H9 (cell line): ENCODE measurements at regions not wholly inside any gene's neighbourhood (a gene's known extent, or its start where the extent isn't known, plus 50 kb on each side); places are given as distances from the start of the nearest gene placed in this dataset.
A peak's percentile ranks its signal among the peaks of the same experiment; 100 is the strongest.

ENCODE experiments used
- DNase-seq: peaks from one replicate; pipeline ENCODE4 v3.0.0-alpha.2; 2017
- H2AFZ ChIP-seq: one replicate; pipeline ENCODE4 v1.6.1; 2013; ENCODE audit warnings: mild to moderate bottlenecking, low read length, control low read depth, moderate library complexity
- H2AK5ac ChIP-seq: 2 replicates; pipeline ENCODE4 v1.6.1; 2013; ENCODE audit warnings: low read length, control low read depth, mixed read lengths; ENCODE audit not compliant: insufficient read length
- H2BK120ac ChIP-seq: one replicate; pipeline ENCODE4 v1.6.1; 2013; ENCODE audit warnings: low read depth, mild to moderate bottlenecking, low read length, control low read depth, inconsistent platforms; ENCODE audit not compliant: poor library complexity, severe bottlenecking
- H2BK12ac ChIP-seq: 2 replicates; pipeline ENCODE4 v1.6.1; 2013; ENCODE audit warnings: low read length, control low read depth, mixed read lengths, low read depth; ENCODE audit not compliant: insufficient read length
- H2BK15ac ChIP-seq: 2 replicates; pipeline ENCODE4 v1.6.1; 2013; ENCODE audit warnings: low read depth, low read length, control low read depth
- H2BK20ac ChIP-seq: one replicate; pipeline ENCODE4 v1.6.1; 2013; ENCODE audit warnings: low read depth, mild to moderate bottlenecking, low read length, control low read depth, inconsistent platforms; ENCODE audit not compliant: poor library complexity, severe bottlenecking
- H2BK5ac ChIP-seq: 2 replicates; pipeline ENCODE4 v1.6.1; 2013; ENCODE audit warnings: low read length, control low read depth, mixed read lengths; ENCODE audit not compliant: insufficient read length
- H3K14ac ChIP-seq: 2 replicates; pipeline ENCODE4 v1.6.1; 2013; ENCODE audit warnings: low read length, control low read depth; ENCODE audit not compliant: insufficient read depth
- H3K18ac ChIP-seq: 2 replicates; pipeline ENCODE4 v1.6.1; 2013; ENCODE audit warnings: low read depth, mild to moderate bottlenecking, mixed read lengths, low read length, control low read depth; ENCODE audit not compliant: insufficient read length
- H3K23ac ChIP-seq: 2 replicates; pipeline ENCODE4 v1.6.1; 2013; ENCODE audit warnings: low read length, control low read depth, mixed read lengths, low read depth; ENCODE audit not compliant: insufficient read length
- H3K23me2 ChIP-seq: 2 replicates; pipeline ENCODE4 v1.6.1; 2013; ENCODE audit warnings: low read depth, mild to moderate bottlenecking, mixed read lengths, low read length, control low read depth; ENCODE audit not compliant: insufficient read length, poor library complexity, severe bottlenecking
- H3K27ac ChIP-seq: 2 replicates; pipeline ENCODE4 v1.5.1; 2013; ENCODE audit warnings: low read length, control low read depth, mixed read lengths, low read depth; ENCODE audit not compliant: insufficient read length
- H3K27me3 ChIP-seq: 2 replicates; pipeline ENCODE4 v1.6.1; 2013; ENCODE audit warnings: low read length, control low read depth, inconsistent platforms; ENCODE audit not compliant: insufficient read depth
- H3K4ac ChIP-seq: 2 replicates; pipeline ENCODE4 v1.6.1; 2013; ENCODE audit warnings: low read depth, mild to moderate bottlenecking, control low read depth, inconsistent platforms, low read length, moderate library complexity
- H3K4me1 ChIP-seq: 2 replicates; pipeline ENCODE4 v1.6.1; 2013; ENCODE audit warnings: low read length, control low read depth, inconsistent platforms; ENCODE audit not compliant: insufficient read depth
- H3K4me2 ChIP-seq: 2 replicates; pipeline ENCODE4 v1.6.1; 2013; ENCODE audit warnings: low read length, control low read depth, mixed read lengths; ENCODE audit not compliant: insufficient read length, insufficient read depth
- H3K56ac ChIP-seq: 2 replicates; pipeline ENCODE4 v1.6.1; 2013; ENCODE audit warnings: low read depth, mild to moderate bottlenecking, mixed read lengths, low read length, control low read depth; ENCODE audit not compliant: insufficient read length
- H3K79me1 ChIP-seq: 2 replicates; pipeline ENCODE4 v1.6.1; 2013; ENCODE audit warnings: low read depth, mild to moderate bottlenecking, moderate library complexity, low read length, control low read depth, inconsistent platforms; ENCODE audit not compliant: insufficient read depth, poor library complexity, severe bottlenecking
- H3K79me2 ChIP-seq: 2 replicates; pipeline ENCODE4 v1.6.1; 2013; ENCODE audit warnings: low read length, control low read depth, inconsistent platforms; ENCODE audit not compliant: insufficient read depth
- H3K9ac ChIP-seq: 2 replicates; pipeline ENCODE4 v1.6.1; 2013; ENCODE audit warnings: low read length, control low read depth, mixed read lengths; ENCODE audit not compliant: insufficient read length; ENCODE audit errors: extremely low read depth
- H3K9me3 ChIP-seq: one replicate; pipeline ENCODE4 v1.6.1; 2013; ENCODE audit warnings: low read depth, low read length, inconsistent platforms; ENCODE audit not compliant: control insufficient read depth
- H3T11ph ChIP-seq: one replicate; pipeline ENCODE4 v1.6.1; 2013; ENCODE audit warnings: mild to moderate bottlenecking, low read length, control low read depth, inconsistent platforms
- H4K20me1 ChIP-seq: one replicate; pipeline ENCODE4 v1.6.1; 2013; ENCODE audit not compliant: control insufficient read depth, insufficient read length, insufficient read depth
- H4K5ac ChIP-seq: 2 replicates; pipeline ENCODE4 v1.6.1; 2013; ENCODE audit warnings: low read depth, mild to moderate bottlenecking, mixed read lengths, low read length, control low read depth; ENCODE audit not compliant: insufficient read length
- H4K8ac ChIP-seq: replicated peaks from 2 replicates; pipeline ENCODE4 v1.6.1; 2013; ENCODE audit warnings: low read length, control low read depth, mixed read lengths, low read depth; ENCODE audit not compliant: insufficient read length
- H4K91ac ChIP-seq: 2 replicates; pipeline ENCODE4 v1.6.1; 2013; ENCODE audit warnings: low read depth, mild to moderate bottlenecking, moderate library complexity, mixed read lengths, low read length, control low read depth; ENCODE audit not compliant: insufficient read length
- H3K27ac Mint-ChIP-seq, 3 experiments: 2 replicates in 2 of 3; 3 replicates in 1 of 3; pipeline ENCODE4 v1.8.0; 2020 to 2021; ENCODE audit warnings: mixed read lengths in 3 of 3, mild to moderate bottlenecking in 1 of 3, moderate library complexity in 1 of 3
- H3K27me3 Mint-ChIP-seq: 2 replicates; pipeline ENCODE4 v1.8.0; 2021; ENCODE audit warnings: low read depth, mild to moderate bottlenecking, moderate library complexity, mixed read lengths
- H3K36me3 Mint-ChIP-seq, 3 experiments: 2 replicates in 2 of 3; 3 replicates in 1 of 3; pipeline ENCODE4 v1.8.0; 2020 to 2021; ENCODE audit warnings: low read depth in 3 of 3, mixed read lengths in 3 of 3; ENCODE audit not compliant: insufficient read depth in 1 of 3
- H3K4me1 Mint-ChIP-seq, 2 experiments: 2 replicates each; pipeline ENCODE4 v1.8.0; 2020; ENCODE audit warnings: mixed read lengths in 2 of 2
- H3K4me3 Mint-ChIP-seq, 2 experiments: 2 replicates in 1 of 2; 3 replicates in 1 of 2; pipeline ENCODE4 v1.8.0; 2020 to 2021; ENCODE audit warnings: mild to moderate bottlenecking in 2 of 2, mixed read lengths in 2 of 2, moderate library complexity in 1 of 2
- H3K9me3 Mint-ChIP-seq, 2 experiments: 2 replicates in 1 of 2; 3 replicates in 1 of 2; pipeline ENCODE4 v1.8.0; 2020; ENCODE audit warnings: mild to moderate bottlenecking in 2 of 2, mixed read lengths in 2 of 2, moderate library complexity in 1 of 2
- TF ChIP-seq, protein P1 (sequence below): fragments of 200-600 bp; sonication (generic); conservative IDR thresholded peaks from 3 replicates; pipeline ENCODE4 v1.8.0; 2021; ENCODE audit warnings: antibody characterized with exemption, mild to moderate bottlenecking

DNA sequence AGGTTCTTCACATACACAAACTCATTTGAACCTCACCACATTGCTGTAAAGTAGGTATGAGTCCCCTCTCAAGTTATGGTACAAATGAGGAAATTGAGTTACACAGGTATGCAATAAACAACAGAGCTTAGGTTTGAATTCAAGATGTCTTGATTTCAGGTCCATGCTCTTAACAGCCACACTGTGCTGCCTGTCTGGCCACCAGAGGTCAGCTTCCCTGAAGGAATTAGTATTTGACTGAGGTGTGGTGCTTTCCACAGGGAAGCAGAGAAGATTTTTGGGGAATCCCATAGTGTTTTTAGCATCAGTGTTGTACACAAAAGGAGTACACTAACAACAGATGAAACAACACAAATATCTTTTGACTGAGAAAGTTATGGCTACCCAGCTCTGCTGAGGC is 94.4 kb upstream of the ITGA1 start:
- DNase-seq, result peak; percentile 45
- H3K18ac ChIP-seq, result no peak overlapping the region
- TF ChIP-seq, protein P1, sequence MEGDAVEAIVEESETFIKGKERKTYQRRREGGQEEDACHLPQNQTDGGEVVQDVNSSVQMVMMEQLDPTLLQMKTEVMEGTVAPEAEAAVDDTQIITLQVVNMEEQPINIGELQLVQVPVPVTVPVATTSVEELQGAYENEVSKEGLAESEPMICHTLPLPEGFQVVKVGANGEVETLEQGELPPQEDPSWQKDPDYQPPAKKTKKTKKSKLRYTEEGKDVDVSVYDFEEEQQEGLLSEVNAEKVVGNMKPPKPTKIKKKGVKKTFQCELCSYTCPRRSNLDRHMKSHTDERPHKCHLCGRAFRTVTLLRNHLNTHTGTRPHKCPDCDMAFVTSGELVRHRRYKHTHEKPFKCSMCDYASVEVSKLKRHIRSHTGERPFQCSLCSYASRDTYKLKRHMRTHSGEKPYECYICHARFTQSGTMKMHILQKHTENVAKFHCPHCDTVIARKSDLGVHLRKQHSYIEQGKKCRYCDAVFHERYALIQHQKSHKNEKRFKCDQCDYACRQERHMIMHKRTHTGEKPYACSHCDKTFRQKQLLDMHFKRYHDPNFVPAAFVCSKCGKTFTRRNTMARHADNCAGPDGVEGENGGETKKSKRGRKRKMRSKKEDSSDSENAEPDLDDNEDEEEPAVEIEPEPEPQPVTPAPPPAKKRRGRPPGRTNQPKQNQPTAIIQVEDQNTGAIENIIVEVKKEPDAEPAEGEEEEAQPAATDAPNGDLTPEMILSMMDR, result peak; percentile 71
- no peak overlapping the region for H3K4ac ChIP-seq
- H4K5ac ChIP-seq, result no peak overlapping the region
- no peaks in the 10 kb centered on the region for H3K23me2 ChIP-seq
- Mint-ChIP-seq H3K9me3 (no peaks in the 10 kb centered on the region), H3K4me1 (peaks cover 41 to 43% of the 10 kb centered on the region in 2 experiments), H3K4me3 (no peak overlapping the region), H3K27ac (no peak overlapping the region), H3K36me3 (no peaks in the 10 kb centered on the region), H3K27me3 (no peaks in the 10 kb centered on the region)
- no peaks in the 10 kb centered on the region for H4K20me1 ChIP-seq
- H3K79me2 ChIP-seq, result no peaks in the 10 kb centered on the region
- H2AFZ ChIP-seq, result no peak overlapping the region
- H3T11ph ChIP-seq, result no peak overlapping the region
- no peak overlapping the region for H3K9ac ChIP-seq
- no peaks in the 10 kb centered on the region for H3K9me3 ChIP-seq
- no peak overlapping the region for H3K56ac ChIP-seq
- H2BK15ac ChIP-seq, result no peak overlapping the region
- H2BK120ac ChIP-seq, result no peak overlapping the region
- no peak overlapping the region for H3K23ac ChIP-seq
- H2BK5ac ChIP-seq, result no peak overlapping the region
- peak overlapping the region; percentile 83 for H2BK20ac ChIP-seq
- H4K91ac ChIP-seq, result no peak overlapping the region
- no peak overlapping the region for H3K27ac ChIP-seq
- no peak overlapping the region for H2BK12ac ChIP-seq
- no peak overlapping the region for H2AK5ac ChIP-seq
- no peaks in the 10 kb centered on the region for H3K27me3 ChIP-seq
- no peak overlapping the region for H3K4me2 ChIP-seq
- H4K8ac ChIP-seq, result no peak overlapping the region
- peaks cover 6% of the 10 kb centered on the region; the same call in 1 of the 2 replicates for H3K4me1 ChIP-seq
- H3K14ac ChIP-seq, result no peak overlapping the region
- H3K79me1 ChIP-seq, result no peaks in the 10 kb centered on the region
